ENCODE measurements at regions not wholly inside any gene's neighbourhood (a gene's known extent, or its start where the extent isn't known, plus 50 kb on each side); places are given as distances from the start of the nearest gene placed in this dataset.

DNA sequence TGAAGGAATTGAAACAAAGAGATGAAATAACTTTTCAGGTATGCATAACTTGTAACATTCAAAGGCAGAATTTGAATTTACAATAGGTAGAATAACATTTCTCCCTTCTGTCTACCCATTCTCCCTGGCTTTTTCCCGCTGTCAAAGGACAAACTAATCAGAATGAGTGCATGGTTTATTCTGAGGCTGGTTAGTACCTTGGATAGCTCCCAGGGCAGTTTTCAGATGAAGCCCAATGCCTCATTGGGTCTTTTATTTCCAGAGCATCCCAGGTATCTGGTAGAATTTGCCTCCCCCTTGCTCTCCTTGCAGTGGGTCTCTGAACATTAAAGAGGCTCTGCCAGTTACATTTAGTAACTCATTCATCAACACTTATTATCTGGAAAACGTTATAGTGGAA is 665.5 kb downstream of the BCKDHB start:
- no peak overlapping the region for H3K4me3 ChIP-seq (ENCODE audit: control insufficient read depth, low read depth, low read length)
- TF ChIP-seq, protein P1, sequence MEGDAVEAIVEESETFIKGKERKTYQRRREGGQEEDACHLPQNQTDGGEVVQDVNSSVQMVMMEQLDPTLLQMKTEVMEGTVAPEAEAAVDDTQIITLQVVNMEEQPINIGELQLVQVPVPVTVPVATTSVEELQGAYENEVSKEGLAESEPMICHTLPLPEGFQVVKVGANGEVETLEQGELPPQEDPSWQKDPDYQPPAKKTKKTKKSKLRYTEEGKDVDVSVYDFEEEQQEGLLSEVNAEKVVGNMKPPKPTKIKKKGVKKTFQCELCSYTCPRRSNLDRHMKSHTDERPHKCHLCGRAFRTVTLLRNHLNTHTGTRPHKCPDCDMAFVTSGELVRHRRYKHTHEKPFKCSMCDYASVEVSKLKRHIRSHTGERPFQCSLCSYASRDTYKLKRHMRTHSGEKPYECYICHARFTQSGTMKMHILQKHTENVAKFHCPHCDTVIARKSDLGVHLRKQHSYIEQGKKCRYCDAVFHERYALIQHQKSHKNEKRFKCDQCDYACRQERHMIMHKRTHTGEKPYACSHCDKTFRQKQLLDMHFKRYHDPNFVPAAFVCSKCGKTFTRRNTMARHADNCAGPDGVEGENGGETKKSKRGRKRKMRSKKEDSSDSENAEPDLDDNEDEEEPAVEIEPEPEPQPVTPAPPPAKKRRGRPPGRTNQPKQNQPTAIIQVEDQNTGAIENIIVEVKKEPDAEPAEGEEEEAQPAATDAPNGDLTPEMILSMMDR (conservative IDR thresholded peaks at IDR 0.05; ENCODE audit: control insufficient read depth, insufficient read depth, low read depth, low read length) = no peak
- peak; percentile 45 for DNase-seq (ENCODE audit: low read depth)

DNA sequence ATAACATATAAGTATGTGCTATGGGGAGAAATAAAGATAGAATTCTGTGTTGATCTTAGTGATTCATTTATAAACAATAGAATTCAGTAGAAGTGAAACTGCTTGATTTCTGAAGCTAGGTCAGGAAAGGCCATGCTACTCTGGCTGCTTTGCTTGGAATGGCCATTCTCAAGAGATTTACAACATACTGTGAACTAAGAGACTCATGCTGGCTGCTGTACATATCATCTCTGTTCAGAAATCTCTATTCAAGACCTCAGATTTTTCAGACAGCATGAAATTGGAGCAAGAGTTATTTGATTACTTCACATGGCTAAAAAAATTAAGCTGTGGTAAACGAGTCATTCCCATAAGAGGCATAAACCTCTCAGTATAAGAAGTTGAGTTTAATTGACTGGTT is 662.6 kb downstream of the BCKDHB start:
- DNase-seq (ENCODE audit: low read depth) = peak; percentile 91
- H3K4me3 ChIP-seq (ENCODE audit: control insufficient read depth, low read depth, low read length) = no peak overlapping the region
- TF ChIP-seq, protein P1 (conservative IDR thresholded peaks at IDR 0.05; ENCODE audit: control insufficient read depth, insufficient read depth, low read depth, low read length) = no peak

DNA sequence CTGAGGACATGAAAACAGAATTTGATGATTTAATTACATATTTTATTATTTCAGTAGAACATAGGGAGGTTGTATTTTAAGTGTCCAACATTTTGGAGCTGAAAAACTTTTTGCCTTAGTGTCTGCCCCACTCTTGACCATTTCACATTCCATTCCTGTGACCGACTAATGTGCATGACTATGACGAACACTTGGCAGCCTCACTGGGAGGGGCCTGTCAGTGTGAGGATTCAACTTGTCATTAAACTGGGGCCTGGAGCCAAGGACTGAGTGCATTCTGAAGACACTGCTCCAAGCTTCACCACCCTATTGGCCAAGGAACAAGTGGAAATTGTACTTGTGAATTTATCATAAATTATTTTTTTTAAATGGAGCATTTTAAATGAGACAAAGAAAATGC is 661.3 kb downstream of the BCKDHB start:
- DNase-seq (ENCODE audit: low read depth) = peak; percentile 95
- TF ChIP-seq, protein P1 (conservative IDR thresholded peaks at IDR 0.05; ENCODE audit: control insufficient read depth, insufficient read depth, low read depth, low read length) = no peak
- no peak overlapping the region for H3K4me3 ChIP-seq (ENCODE audit: control insufficient read depth, low read depth, low read length)

DNA sequence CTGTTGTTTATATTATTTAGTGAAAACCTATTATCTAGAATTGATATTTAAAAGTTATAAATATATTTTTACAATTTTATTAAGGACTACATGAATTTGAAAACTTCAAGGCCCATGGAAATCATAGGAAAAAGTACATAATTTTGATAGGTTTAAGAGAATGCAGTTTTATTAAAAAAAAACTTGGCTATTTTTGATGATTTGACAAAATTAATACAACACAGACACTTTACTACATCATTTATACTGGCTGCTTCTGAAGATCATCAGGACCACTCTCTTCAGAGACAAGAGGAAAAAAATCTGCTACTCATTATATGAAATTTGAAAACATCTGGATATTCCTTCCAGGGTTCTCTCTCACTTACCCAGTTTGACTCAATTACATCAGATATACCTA is 637.7 kb downstream of the BCKDHB start:
- no peak for DNase-seq (ENCODE audit: low read depth)
- H3K4me3 ChIP-seq (ENCODE audit: control insufficient read depth, low read depth, low read length) = no peak overlapping the region
- TF ChIP-seq, protein P1 (conservative IDR thresholded peaks at IDR 0.05; ENCODE audit: control insufficient read depth, insufficient read depth, low read depth, low read length) = no peak

DNA sequence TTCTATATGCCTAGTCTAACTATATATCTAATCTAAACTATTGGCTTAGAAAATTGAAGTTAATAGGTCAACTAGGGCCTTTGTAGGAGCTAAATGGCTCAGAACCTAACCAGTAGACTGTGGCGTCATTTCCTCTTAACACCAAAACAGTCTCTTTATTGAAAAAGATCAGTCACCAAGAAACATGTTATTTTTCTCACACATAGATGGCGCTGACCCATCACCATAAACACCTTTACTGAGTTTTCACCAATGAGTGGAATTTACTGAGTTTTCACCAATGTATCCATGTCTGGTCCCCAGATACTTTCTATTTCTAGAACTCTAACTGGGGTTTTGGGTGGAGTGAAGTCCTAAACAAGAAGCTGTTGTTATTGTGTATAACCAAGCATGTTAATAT is 636.0 kb downstream of the BCKDHB start:
- peak; percentile 64 for DNase-seq (ENCODE audit: low read depth)
- TF ChIP-seq, protein P1 (conservative IDR thresholded peaks at IDR 0.05; ENCODE audit: control insufficient read depth, insufficient read depth, low read depth, low read length) = peak; percentile 48
- no peak overlapping the region for H3K4me3 ChIP-seq (ENCODE audit: control insufficient read depth, low read depth, low read length)

DNA sequence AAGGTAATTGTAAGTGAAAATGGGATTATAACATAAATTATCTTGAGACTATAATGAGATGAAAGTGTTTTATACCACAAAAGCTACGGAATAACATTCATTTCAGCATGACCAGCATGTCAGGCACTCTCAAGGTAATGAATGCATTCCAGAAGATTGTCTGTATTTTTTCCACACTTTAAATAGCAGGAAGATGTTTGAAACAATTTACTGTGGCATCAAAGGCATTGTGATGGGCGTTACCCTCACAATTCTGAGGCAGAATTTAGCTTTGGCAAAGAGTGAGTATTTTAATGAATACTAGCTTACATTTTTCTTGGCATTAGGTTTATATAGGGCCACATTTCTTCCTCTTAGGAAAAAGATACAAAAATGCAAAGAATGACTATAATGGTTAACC is 627.2 kb downstream of the BCKDHB start:
- no peak for DNase-seq (ENCODE audit: low read depth)
- TF ChIP-seq, protein P1 (conservative IDR thresholded peaks at IDR 0.05; ENCODE audit: control insufficient read depth, insufficient read depth, low read depth, low read length) = no peak
- H3K4me3 ChIP-seq (ENCODE audit: control insufficient read depth, low read depth, low read length) = no peak overlapping the region

DNA sequence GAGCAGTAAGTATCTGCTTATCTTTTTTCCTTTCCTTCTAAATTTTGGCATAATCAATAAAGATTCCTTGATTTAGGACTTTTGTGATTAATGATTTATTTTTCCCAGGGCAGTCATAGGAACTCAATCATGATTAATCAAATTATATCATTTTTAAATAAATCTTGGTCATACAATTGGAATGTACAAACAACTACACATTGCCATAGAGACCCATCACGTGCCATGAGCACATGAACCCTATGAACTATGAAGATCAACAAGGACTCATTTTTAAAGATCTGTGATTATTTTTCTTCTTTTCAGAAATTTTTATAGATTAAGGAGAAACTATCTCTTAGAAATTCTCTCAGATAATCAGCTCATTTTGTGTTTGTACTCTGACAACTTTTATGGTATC is 622.4 kb downstream of the BCKDHB start:
- TF ChIP-seq, protein P1 (conservative IDR thresholded peaks at IDR 0.05; ENCODE audit: control insufficient read depth, insufficient read depth, low read depth, low read length) = no peak
- peak; percentile 23 for DNase-seq (ENCODE audit: low read depth)
- no peak overlapping the region for H3K4me3 ChIP-seq (ENCODE audit: control insufficient read depth, low read depth, low read length)
